NCI-H1105 (cell line): ENCODE measurements at regions not wholly inside any gene's neighbourhood (a gene's known extent, or its start where the extent isn't known, plus 50 kb on each side); places are given as distances from the start of the nearest gene placed in this dataset.

ENCODE experiments used
- DNase-seq: peaks from one replicate; lab custom pipeline; 2025; lab: John Stamatoyannopoulos, UW

DNA sequence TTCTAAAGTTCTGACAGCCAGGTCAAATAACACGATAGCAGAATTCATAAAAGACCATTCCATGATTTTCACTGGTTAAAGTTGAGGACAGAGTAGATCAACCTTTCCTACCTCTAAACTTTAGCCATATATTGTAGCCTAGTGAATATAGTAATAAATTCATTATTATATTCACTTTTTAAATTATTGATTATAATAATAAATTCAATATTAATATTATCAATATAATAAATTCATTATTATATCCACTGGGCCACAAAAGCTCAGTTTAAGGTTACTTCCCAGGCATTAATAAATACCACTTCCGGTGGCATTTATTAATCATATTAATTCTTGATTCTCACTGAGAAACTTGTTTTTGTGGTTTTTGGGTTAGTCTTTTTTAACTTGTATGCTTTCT, 85.7 kb upstream of the GPC6 start:
- DNase-seq = no peak

DNA sequence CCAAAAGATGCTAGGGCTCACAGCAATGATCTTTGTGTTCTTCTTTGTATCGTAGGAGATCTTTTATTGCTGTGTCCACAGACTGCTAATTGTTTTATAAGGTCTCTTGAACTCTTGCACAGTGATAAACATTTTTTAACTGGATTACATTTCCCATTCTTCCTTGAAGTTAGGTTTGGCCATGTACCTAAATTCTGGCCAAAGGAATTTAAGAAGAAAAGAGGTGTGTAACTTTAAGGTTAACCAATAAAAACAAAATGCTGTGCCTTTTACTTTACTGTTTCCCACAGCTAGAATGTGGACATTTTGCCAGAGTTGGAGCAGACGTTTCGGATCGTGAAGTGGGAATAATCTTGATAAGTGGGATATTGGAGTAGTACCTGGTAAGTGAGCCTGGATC, 82.6 kb upstream of the GPC6 start:
- no peak for DNase-seq

- DNase-seq = no peak
Measured at GRCh38 chr13:93145199-93145598, 81.4 kb upstream of the GPC6 start.

DNA sequence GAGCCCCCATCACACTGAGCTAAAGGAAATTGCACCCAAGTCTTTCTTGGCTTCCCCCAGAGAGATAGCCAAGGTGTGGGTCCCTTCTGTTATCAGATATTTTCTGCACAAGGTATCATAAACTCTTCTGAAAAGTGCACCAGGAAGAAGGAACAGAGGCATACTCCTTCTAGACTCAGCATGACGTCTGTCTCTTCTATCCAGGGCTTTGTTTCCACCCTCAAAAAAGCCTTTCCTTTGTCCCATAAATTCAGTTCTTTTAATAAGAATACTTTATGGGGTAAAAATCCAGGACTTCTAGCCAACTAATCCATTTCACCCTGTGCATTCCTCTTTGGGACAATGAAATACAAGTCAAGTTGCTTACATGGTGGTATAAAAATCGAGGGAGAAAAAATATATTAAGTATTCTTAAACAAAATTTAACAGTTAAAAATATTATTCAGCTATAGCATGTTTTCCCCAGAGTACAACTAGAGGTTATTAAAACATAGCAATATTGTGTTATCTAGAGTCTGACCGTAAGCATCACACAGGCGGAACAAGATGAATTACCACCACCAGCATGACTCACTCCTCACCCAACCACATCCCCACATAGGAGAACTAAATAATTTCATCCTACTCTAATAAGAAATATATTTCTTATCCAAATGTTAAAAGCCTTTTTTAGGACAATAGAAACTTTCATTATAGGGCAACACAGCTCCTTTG, 79.9 kb upstream of the GPC6 start:
- no peak for DNase-seq

DNA sequence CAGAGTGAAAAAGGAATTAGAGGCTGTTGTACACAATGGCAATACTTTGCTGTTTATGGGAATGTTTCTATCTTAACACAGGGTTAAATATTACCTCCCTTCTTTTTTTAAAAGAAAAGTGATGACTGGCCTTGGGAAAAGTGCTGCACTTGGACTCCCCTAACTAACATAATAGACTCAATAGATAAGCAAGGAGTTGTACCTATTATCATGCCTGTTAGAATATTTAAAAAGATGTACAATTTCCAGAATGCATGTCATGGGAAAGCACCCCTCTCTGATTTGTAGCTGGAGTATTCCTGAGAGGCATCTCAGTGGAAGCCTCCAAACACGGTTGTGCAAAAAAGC, 79.3 kb upstream of the GPC6 start:
- no peak for DNase-seq

GRCh38 chr13:93147946-93148345, 78.7 kb upstream of the GPC6 start:
- no peak for DNase-seq

DNA sequence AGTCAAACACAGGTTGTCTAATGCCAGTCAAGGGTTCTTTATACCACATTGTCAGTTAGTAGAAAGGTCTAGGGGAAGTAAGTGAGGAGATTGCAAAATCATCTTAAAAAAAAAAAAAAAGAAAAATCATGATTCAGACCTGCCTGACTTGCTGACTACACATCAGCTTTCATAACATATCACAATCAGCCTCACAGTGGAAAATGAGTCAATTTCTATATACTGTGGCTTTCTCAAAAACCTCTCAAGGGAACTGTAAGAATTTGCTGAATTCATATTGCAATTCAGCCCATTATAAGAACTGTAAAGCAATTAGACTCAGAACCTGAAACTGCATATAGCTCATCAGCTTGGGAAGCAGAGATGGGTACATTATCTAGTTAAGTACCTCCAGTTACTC, 75.3 kb upstream of the GPC6 start:
- DNase-seq = no peak

- DNase-seq = no peak
Measured at GRCh38 chr13:93158565-93158964, 68.0 kb upstream of the GPC6 start.

- DNase-seq = no peak
Measured at GRCh38 chr13:93169980-93170379, 56.6 kb upstream of the GPC6 start.

DNA sequence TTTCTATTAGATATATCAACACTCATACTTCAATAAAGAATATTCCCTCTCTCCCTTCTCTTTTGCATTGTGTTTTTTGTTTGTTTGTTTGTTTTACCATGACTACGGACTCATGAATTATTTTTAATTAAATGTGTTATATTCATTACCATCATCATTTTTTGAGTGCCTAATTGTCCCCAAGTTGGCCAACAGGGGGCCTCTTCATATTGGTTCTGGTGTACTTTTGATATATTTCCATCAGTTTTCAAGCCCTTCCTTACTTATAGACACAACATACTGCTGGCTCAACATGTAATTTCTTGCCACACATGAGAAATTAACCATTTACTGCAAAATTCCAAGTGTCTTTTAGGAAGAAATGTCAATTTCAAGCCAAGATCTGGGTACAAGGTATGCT, 54.5 kb upstream of the GPC6 start:
- no peak for DNase-seq

DNA sequence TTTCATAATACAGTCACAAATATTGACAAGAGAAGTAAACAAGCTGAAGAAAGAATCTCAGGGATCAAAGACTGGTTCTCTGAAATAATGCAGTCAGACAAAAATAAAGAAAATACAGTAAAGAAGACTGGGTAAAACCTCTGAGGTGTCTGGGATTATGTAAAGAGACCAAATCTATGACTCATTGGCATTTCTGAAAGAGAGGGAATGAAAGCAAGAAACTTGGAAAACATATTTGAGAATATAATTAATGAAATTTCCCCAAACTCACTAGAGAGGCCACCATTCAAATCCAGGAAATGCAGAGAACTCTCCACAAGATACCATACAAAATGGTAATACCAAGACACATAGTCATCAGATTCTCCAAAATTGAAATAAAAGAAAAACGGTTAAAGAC, 53.0 kb upstream of the GPC6 start:
- no peak for DNase-seq

DNA sequence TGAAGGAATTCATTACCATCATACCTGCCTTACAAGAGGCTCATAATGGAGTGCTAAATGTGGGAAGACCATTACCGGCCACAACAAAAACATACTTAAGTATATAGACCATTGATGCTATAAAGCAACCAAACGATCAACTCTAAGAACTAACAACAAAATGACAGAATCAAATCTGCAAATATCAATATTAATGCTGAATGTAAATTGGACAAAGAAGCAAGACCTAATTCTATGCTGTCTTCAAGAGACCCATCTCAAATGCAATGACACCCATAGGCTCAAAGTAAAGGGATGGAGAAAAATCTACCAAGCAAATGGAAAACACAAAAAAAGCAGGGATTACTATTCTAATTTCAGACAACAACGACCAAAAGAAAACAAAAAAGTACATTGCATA, 52.3 kb upstream of the GPC6 start:
- no peak for DNase-seq
